NT2/D1 (cell line): ENCODE measurements at regions not wholly inside any gene's neighbourhood (a gene's known extent, or its start where the extent isn't known, plus 50 kb on each side); places are given as distances from the start of the nearest gene placed in this dataset.
A peak's percentile ranks its signal among the peaks of the same experiment; 100 is the strongest.

Experiments used
- DNase-seq: peaks from one replicate; pipeline ENCODE4 v3.0.0-alpha.2; 2011; ENCODE audit warnings: low read depth, low spot score
- H3K27me3 ChIP-seq: 2 replicates; pipeline ENCODE4 v1.6.0; 2011; ENCODE audit warnings: mild to moderate bottlenecking; ENCODE audit not compliant: insufficient read length, insufficient read depth
- H3K36me3 ChIP-seq: 2 replicates; pipeline ENCODE4 v1.6.1; 2011; ENCODE audit warnings: mild to moderate bottlenecking, low read length, mixed read lengths; ENCODE audit not compliant: insufficient read depth, insufficient read length
- H3K4me1 ChIP-seq: 2 replicates; pipeline ENCODE4 v1.5.1; 2011; ENCODE audit not compliant: insufficient read depth, insufficient read length
- H3K4me3 ChIP-seq: 2 replicates; pipeline ENCODE4 v1.5.1; 2011; ENCODE audit warnings: low read depth; ENCODE audit not compliant: insufficient read length
- H3K9ac ChIP-seq: 2 replicates; pipeline ENCODE4 v1.6.0; 2011; ENCODE audit warnings: low read depth; ENCODE audit not compliant: insufficient read length
- H3K9me3 ChIP-seq: 2 replicates; pipeline ENCODE4 v1.5.1; 2011; ENCODE audit warnings: mild to moderate bottlenecking, low read length; ENCODE audit not compliant: insufficient read depth
- SUZ12 ChIP-seq: IDR thresholded peaks from 2 replicates; pipeline ENCODE4 v1.6.1; 2011; ENCODE audit not compliant: insufficient read length, insufficient read depth; ENCODE audit errors: extremely low read depth
- YY1 ChIP-seq: IDR thresholded peaks from 2 replicates; pipeline ENCODE4 v1.6.1; 2011; ENCODE audit not compliant: insufficient read length, insufficient read depth
- ZNF274 ChIP-seq: IDR thresholded peaks from 2 replicates; pipeline ENCODE4 v1.6.1; 2011; ENCODE audit warnings: mild to moderate bottlenecking, low read depth, low read length

DNA sequence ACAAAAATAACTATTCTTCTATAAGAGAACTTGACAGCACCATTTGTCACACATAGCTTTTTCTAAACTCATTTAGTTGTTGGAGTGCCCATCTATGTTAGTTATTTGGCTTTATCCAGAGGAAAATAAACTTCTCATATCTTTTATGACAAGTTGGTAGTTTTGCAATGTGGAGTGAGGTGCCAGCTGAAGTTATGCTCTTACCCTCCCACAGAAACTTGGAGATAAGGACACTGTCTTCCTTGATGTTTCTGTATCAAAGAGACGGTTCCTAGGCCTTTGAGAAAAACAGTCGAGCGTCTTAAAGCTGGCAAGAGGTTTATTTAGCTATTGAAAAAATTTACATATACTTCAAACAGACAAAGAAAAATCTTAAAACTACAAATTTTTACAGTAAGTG, 1079.7 kb downstream of the SLITRK1 start:
- H3K4me1 ChIP-seq: no peaks in the 10 kb centered on the region
- H3K27me3 ChIP-seq: no peaks in the 10 kb centered on the region
- no peaks in the 10 kb centered on the region for H3K9me3 ChIP-seq
- no peak for DNase-seq
- no peak overlapping the region for H3K9ac ChIP-seq
- no peak for TF ChIP-seq SUZ12
- no peak for TF ChIP-seq ZNF274
- no peak for TF ChIP-seq YY1
- no peaks in the 10 kb centered on the region for H3K36me3 ChIP-seq
- no peak overlapping the region for H3K4me3 ChIP-seq

DNA sequence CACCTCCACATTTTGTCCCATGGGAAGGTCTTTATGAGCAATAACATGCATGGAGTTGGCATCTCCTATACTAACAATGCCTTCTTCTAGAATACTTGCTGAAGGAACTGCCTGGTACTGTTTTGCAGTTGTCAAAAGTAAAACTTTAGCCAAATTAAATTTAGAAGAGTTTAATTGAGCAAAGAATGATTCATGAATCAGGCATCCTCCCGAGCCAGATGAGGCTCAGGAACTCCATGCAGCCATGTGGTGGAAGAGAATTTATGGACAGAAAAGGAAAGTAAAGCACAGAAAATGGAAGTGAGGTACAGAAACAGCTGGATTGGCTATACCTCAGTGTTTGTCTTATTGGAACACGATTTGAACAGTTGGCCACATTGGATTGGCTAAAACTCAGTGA, 1081.9 kb downstream of the SLITRK1 start:
- Histone ChIP-seq H3K4me1 (no peaks in the 10 kb centered on the region), H3K9me3 (no peaks in the 10 kb centered on the region), H3K4me3 (no peak overlapping the region), H3K9ac (no peak overlapping the region), H3K36me3 (no peaks in the 10 kb centered on the region), H3K27me3 (no peaks in the 10 kb centered on the region)
- TF ChIP-seq YY1 (no peak), ZNF274 (no peak), SUZ12 (no peak)
- DNase-seq: no peak

DNA sequence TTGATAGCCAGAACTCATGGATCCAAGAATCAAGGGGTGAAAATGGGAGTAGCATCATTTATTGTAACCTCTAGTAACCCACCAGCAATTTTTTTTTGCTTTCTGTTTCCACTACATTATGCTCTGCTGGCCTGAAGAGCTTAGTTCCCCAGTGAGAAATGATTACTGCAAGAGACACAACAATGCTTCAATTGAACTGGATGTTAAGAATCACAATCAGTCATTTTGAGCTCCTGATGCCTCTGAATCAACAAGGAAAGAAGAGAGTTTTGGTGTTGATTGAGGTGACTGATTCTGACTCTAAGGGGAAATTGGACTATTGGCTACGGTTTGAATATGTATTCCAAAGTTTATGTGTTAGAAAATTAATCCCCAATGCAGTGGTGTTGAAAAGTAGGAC, 1084.4 kb downstream of the SLITRK1 start:
- TF ChIP-seq ZNF274 (no peak), SUZ12 (no peak), YY1 (no peak)
- no peaks in the 10 kb centered on the region for H3K27me3 ChIP-seq
- H3K9ac ChIP-seq: no peak overlapping the region
- no peak overlapping the region for H3K4me3 ChIP-seq
- no peaks in the 10 kb centered on the region for H3K4me1 ChIP-seq
- no peaks in the 10 kb centered on the region for H3K9me3 ChIP-seq
- no peaks in the 10 kb centered on the region for H3K36me3 ChIP-seq
- DNase-seq: no peak

DNA sequence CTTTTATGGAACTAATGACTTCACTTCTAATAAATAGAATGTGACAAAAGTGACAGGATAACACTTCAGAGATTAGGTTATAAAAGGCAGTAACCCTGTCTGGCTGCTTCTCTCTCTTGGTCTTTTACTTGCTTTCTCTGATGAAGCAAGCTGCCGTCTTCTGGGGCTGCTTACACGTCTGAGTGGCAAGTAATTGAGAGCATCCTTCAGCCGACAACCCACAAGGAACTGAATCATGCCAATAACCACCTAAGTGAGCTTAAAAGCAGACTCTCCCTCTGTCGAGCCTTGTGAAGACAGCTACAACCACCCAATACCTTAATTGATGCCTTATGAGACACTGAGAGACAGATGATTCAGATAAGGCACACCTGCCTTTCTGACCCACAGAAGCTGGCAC, 1091.2 kb downstream of the SLITRK1 start:
- Histone ChIP-seq H3K27me3 (no peaks in the 10 kb centered on the region), H3K4me3 (no peak overlapping the region), H3K4me1 (no peaks in the 10 kb centered on the region), H3K36me3 (no peaks in the 10 kb centered on the region), H3K9me3 (no peaks in the 10 kb centered on the region), H3K9ac (no peak overlapping the region)
- DNase-seq: no peak
- TF ChIP-seq SUZ12: no peak
- TF ChIP-seq ZNF274: no peak
- no peak for TF ChIP-seq YY1

DNA sequence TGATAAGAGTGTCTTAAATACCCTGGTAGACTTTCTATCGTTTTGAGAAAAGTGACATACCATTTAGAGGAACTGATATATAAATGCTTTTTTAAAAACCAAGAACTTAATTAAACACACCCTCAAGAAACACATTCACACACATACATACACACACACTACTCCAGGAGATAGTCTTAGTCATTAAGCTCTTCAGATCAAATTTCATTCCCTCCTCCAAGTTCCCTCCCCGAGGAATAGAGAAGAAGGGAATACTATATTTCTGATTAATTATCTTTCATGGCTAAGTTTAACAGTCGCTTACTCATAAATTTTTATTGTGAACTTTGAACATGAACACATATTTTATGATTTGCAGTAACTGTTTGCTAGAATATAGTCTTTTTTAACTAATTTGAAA, 1109.5 kb downstream of the SLITRK1 start:
- Histone ChIP-seq H3K9me3 (no peaks in the 10 kb centered on the region), H3K27me3 (no peaks in the 10 kb centered on the region), H3K4me1 (no peaks in the 10 kb centered on the region), H3K36me3 (no peaks in the 10 kb centered on the region), H3K9ac (no peak overlapping the region), H3K4me3 (no peak overlapping the region)
- no peak for TF ChIP-seq YY1
- no peak for DNase-seq

DNA sequence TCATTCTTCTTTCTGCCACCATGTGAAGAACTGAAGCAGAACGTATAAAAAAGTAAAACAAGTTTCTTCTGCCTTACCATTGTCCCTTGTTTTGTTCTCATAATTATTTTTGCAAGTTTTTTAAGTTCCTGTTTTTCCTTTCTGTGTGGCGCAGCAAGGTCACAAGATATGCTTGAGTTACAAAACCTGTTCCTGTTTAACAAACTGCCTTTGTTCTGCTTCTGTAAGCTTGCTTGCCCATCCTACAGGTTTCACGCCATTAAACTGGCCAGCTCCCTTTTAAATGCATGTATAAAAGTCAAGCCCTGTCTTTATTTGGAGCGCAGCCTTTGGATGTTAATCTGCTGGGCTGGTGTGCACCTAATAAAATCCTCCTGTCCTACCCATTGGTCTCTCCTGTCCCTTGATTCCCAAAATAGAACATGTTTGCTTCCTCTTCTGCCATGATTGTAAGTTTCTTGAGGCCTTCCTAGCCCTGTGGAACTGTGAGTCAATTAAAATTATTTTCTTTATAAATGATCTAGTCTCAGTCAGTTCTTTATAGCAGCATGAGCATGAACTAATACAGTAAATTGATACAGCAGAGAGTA, 1115.4 kb downstream of the SLITRK1 start:
- no peaks in the 10 kb centered on the region for H3K4me1 ChIP-seq
- no peaks in the 10 kb centered on the region for H3K9me3 ChIP-seq
- no peak overlapping the region for H3K4me3 ChIP-seq
- TF ChIP-seq YY1: no peak
- no peak for TF ChIP-seq ZNF274
- TF ChIP-seq SUZ12: no peak
- no peak for DNase-seq
- no peak overlapping the region for H3K9ac ChIP-seq
- H3K27me3 ChIP-seq: no peaks in the 10 kb centered on the region
- H3K36me3 ChIP-seq: no peaks in the 10 kb centered on the region

DNA sequence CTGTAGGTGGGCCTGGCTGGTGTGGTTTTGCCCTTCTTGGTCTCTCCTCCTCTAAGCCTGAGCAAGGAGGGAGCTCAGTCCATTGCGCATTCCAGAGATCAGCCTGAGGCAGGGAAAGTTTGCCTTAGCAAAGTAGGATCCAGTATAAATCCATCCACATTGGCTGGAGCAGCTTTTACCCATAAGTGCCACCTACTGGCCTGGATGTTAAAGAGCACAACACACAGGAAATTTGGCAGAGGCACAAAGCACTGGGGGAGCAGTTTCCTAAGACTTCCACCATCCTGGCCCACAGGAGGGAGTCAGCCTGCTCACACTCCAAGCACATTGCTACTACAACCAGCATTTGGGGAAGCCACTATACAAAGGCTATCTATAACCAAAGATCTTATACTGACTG, 1124.2 kb downstream of the SLITRK1 start:
- Histone ChIP-seq H3K4me3 (no peak overlapping the region), H3K4me1 (no peaks in the 10 kb centered on the region), H3K9me3 (no peaks in the 10 kb centered on the region), H3K27me3 (no peaks in the 10 kb centered on the region), H3K36me3 (no peaks in the 10 kb centered on the region), H3K9ac (no peak overlapping the region)
- TF ChIP-seq SUZ12: no peak
- TF ChIP-seq YY1: no peak
- TF ChIP-seq ZNF274: no peak
- peak; percentile 36 for DNase-seq
